Fibroblast of skin of back (primary cell): ENCODE measurements at regions not wholly inside any gene's neighbourhood (a gene's known extent, or its start where the extent isn't known, plus 50 kb on each side); places are given as distances from the start of the nearest gene placed in this dataset.
"Not testable (repeated sequence)": the region's sequence is repeated elsewhere in the genome, so short reads cannot be mapped to it uniquely, and the experiment has no call there.

Experiments used
- DNase-seq: peaks from one replicate; pipeline ENCODE4 v3.0.0-alpha.2; 2013

DNA sequence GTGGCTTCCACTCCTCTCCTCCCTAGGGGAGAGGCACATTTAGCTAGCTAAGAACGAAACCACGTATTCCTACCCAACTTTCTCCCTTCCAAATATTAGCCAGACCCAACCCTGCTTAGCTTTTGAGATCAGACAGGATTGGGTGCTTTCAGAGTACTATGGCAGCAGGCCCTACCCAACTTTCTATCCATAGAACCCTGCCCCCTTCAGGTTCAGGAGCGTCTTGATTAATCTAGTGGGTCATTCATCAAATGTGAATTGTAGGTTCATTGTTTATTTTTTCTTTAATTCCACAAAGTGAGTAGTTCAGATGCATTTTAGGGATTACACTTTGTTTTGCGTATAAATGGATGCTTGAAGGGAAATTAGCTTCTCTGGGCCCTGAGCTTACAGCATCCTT is 188.3 kb downstream of the MIB1 start:
- no peak for DNase-seq

DNA sequence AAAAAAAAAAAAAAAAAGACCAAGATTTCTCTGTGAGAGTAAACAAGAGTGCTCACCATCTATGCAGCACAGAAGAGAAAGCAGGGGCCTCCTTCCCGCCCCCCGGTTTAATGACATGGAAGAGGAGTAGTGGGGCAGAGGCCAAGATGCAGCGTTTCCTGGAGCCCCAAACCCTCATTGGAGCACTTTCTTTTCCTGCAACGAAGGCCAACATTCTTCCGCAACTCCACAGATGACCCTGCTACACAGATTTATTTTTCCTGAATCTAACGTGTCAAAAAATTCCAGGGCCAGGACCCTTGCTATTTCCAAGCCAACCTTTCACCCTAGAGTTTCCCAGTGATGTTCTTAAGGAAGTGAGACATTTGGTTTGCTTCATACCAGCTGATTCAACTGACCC is 189.6 kb downstream of the MIB1 start:
- DNase-seq = no peak

DNA sequence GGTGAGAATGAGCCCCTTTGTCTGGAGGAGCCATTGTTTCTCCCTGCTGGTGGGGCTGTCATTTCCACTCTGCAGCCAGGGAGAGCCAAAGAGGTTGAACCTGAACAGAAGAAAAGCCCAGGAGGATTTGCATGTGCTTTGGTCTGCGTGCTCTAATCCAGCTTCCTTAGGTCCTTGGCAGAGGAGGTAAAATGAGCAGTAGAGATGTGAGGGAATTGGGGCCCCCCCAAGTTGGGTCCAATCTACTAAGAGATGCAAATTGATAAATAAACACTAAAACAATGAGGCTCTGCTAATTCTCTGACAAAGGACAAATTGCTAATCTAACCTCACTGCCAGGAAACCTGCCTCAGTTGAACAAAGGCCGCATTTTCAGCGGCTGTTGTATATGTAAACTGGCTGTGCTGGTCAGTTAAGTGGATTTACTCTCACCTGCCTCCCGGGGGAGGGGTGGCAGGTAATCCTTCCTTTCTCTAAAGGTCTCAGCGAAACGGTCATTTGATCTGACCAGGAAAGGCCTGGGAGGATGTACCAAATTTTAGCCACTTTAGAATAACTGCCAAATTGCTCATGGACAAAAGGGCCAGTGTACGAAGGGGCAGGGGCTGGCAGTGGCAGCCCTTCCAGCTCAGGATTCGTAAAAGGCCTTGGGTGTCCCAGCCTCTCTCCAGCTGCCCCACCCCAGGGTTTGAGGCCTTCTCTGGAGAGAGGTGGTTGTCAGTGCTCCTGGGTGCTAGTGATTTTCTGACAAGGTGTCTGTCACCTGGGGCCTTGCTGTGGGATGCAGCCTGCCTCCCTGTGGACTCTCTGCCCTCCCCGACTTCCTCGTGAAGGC is 193.6 kb downstream of the MIB1 start:
- DNase-seq = no peak

DNA sequence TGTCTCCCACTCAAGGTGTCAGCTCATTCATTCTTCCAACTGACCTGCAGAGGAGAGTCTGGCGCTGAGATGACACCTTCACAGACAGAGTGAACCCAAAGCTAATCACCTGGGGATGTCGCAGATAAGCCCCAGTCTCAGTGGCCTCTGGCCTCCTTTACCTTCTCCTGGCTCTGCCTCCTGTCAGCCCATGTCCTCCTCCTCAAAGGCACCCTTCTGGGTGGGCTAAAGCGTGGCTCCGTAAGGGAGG is 194.1 kb downstream of the MIB1 start:
- DNase-seq = no peak

DNA sequence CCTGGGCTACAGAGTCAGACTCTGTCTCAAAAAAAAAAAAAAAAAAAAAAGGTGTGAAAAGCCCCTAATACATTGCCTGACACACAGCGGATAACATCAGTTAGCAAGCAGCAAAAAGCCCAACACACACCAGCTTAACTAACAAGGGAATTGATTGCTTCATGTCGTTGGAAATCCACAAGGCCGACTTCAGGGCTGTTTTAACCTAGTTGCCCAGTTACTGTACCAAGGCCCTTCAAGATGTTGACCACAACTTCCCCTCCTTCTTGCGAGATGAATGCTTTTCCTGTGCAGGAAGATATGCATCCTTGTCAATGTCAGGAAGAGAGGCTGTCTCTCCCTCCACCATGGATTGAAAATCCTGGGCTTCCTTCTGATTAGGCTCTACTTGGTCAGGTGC is 202.9 kb downstream of the MIB1 start:
- no peak for DNase-seq

DNA sequence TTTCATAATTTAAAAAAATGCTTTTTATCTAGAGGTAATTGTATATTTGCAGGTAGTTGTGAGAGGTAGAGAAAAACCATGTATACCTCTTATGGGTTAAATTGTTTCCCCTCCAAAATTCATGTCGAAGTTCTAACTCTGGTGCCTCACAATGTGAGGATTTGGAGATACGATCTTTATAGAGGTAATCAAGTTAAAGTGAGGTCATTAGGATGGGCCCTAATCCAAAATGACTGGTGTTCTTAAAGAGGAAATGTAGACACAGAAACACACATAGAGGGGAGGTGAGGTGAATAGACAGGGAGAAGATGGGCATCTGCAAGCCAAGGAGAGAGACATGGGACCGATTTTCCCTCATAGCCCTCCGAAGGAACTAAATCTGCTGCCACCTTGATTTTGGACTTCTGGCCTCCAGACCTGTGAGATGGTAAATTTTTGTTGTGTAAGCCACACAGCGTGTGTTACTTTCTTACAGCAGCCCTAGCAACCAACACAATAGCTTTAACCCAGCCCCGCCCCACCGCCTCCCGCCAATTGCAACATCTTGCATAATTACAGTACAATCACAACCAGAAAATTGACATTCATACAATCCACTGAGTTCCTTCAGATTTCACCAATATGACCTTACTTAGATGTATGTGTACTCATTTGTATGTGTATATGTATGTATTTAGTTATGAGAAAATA is 208.9 kb downstream of the MIB1 start:
- DNase-seq = no peak

DNA sequence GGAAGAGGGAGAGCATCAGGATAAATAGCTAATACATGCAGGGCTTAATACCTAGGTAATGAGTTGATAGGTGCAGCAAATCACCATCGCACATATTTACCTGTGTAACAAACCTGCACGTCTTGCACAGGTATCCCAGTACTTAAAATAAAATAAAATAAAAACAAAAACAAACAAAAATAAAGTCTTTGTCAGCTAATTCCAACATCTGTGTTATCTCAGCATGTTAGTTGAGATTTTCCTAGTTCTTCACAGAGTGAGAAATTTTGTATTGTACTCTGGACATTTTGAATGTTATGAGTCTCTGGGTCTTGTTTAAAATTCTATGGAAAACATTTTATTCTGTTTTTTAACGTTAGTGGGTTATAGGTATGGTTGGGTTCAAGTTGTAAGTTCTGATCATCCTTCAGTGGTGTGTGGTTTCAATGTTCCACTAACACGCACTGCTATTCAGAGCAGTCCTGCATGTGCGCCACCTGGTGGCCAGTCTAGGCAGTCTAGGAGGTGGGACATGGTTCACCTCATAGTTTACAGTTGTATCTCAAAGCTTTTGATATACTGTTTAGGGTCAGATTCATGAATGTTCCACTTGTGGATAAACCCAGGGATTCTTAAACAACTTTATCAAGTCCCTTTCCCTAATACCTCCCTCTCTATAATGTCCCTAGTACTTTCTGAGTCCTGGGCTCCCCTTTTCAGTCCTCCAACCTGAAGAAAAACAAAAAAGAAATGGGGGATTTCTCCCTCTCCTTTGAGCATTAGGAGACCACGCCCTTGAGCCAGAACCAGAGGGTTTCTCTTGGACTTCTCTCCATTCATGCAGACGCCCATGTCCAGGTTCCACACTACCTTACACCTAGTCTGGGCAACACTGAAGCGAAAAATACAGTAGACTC is 213.4 kb upstream of the GATA6 start:
- peak; percentile 61 for DNase-seq

DNA sequence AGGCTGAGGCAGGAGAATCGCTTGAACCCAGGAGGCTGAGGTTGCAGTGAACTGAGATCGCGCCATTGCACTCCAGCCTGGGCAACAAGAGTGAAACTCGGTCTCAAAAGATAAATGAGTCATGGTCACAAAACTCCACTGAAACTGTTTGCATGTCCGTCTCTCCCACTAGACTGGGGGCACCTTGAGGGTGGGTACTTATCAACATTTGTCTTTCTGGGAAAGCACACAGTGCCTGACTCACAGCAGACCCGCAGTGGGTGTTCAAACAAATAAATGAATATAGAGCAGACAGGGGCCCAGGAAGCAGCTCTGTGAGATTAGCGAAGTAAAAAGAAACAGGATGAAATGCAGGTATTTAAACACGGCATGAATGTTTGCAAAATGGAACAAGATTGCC is 211.1 kb upstream of the GATA6 start:
- no peak for DNase-seq

DNA sequence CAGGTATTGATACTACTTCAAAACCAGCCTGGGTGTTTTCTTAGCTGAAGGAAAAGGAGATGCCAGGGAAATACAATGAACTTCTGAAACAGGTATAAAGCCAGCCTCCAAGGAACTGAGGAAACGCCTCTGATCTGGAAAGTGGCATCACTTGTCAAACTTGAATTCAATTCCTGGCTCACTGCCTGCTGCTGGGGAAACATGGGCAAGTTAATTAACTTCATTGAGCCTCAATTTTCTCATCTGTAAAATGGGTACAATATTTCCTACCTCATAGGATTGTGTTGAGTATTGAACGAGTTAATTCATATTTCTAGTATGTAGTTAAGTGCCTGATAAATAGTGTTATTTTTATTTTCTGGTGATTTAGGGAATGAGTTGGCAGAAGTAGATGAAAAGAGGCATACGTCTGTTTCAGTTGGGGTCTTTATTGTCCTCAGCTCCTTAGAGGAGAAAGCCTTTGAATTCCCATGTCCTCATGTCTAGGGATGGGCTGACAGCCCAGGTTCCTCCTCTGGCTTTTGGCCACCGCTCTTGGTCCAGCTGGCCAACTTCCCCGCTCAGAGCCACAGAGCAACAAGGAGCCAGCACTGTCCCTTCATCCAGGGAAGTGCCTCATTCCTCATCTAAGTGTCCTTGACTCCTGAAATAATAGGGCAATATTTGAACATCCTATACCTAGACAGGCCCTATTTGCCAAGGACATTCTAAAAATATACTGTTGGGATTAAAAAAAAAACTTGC is 210.5 kb upstream of the GATA6 start:
- no peak for DNase-seq

DNA sequence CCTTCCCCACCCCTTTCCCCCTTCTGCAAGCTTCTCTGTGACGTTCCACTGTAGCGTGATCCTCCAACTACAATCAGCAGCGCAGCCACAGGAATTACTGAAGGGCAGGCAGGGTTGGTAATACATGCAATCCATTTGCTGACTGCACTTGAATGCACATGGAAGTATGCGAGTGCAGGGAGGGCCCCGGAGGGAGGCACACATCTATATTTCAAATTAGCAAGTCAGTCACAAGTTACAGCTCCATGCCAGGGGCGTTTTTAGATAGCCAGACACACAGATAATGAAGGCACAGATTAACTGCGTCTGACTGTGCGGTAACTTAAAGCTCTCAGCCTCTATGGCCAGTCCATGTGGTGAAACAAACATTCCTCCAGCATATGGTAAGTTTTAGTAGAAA is 209.2 kb upstream of the GATA6 start:
- peak; percentile 8 for DNase-seq

DNA sequence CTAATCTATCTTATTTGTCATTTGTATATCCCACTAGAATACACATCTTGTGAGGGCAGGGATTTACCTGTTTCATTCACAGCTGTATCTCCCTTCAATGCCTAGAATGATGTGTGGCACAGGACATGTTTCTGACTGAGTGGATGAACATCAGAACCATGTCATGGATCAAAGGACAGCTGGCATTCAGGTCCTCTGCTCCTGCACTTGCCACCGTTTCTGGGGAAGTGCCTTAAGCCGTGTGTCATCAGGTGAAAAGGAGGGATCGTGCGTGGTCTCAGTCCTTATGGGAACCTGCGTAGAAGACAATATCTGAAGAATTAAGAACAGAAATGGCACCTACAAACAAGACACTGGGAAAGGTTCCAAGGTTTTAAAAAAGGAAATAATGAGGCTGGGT is 206.1 kb upstream of the GATA6 start:
- no peak for DNase-seq

DNA sequence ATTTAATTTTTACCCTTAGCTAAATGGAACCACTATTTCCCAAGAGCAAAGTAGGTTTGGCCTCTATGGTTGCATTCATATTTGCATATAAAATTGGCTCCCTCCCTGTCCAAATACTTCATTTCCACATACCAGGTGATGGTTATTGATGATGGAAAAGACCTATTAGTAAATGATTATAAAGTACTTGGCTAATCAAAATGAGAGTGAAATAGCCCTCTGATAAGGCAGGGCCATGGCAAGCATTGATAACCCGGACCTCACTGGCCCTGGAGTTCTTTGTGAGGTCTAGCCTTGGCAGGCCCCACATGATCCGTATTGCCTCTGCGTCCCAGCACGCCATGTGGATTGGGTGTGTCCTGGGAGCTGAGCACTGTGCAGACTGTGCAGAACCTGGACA is 201.1 kb upstream of the GATA6 start:
- no peak for DNase-seq

DNA sequence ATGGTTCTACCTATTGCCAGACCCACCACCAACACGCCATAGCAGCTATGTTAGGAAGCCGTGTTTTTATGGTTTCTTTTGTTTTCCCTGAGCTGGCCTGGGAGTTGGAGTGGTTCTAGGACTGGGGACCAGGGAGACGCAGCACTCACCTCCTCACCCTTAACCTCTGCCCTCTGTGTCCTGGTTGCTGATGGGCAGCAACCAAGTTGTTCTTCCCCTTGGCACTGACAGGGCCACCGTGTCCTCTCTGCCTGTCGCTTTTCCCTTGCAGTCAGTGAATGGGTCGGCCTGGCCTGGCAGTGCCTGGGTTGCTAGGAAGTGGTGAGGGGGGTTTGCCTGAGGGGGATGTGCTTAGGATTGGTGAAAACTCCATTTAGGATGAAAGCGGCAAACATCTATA is 197.1 kb upstream of the GATA6 start:
- no peak for DNase-seq

DNA sequence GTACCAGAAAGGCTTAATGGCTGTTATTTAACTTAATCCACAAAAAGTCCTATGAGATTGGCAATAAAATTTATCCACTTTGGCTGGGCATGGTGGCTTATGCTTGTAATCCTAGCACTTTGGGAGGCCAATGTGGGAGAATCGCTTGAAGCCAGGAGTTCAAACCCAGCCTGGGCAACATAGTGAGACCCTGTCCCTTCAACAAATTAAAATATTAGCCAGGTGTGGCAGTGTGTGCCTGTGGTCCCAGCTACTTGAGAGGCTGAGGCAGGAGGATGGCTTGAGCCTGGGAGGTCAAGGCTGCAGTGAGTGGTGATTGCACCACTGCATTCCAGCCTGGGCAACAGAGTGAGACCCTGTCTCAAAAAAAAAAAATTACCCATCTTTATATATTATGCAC is 193.4 kb upstream of the GATA6 start:
- not testable (repeated sequence) for DNase-seq

DNA sequence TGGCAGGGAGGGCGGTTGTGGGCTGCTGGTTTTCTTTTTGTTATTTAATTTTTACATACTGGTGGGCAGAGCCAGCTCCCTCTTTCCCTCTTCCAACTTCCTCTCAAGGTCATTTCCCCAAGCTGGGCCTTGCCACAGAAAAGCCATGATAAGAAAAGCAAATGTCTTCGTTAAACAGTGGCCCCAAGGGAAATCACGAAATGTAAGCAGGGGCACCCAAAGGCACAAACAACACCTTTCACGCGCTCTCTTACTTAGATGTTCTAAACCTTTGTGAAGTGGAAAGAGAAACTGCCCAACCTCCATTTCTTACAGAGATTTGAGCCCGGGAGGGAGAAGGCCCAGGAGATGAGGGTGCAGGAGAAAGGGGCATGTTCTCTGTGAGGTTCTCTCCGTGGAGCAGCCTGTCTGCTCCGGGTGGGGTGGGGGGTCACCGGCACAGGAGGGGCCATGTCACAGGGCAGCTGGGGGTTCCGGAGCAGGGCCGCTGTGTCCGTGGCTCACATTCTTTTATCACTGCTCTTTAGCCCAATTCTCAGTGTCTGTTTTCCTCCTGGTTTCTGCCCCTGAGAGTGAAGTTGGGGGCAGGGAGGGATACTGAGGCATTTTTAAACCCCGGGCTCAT is 190.7 kb upstream of the GATA6 start:
- no peak for DNase-seq

DNA sequence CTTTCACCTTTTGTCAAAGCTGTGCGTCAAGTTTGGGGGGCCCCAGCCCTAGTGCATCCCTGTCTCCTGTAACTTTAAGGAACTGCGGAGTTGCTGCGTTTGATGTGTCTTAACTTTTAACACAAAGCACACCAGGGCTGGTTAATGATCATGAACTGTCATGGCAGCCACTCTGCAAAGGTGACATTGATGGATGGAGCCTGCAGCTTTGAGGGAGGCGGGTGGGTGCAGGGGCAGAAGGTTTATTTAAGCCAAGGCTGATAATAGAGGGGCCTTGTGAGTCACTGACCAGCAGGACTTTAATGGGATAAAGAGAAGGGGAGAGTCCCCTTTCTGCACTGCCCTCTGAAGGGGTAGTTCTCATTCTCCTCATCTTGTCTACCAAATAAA is 190.2 kb upstream of the GATA6 start:
- DNase-seq = no peak

DNA sequence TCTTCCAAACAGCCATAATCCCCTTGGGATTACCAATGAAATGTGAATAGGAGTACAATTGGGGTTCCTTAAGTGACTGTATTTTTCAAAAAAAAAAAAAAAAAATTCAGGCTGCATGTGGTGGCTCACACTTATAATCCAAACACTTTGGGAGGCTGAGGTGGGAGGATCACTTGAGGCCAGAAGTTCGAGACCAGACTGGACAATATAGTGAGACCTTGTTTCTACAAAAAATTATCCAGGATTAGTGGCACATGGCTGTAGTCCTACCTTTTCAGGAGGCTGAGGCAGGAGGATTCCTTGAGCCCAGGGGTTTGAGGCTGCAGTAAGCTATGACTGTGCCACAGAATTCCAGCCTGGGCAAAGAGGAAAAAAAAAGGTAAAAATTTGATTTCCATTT is 189.6 kb upstream of the GATA6 start:
- no peak for DNase-seq

DNA sequence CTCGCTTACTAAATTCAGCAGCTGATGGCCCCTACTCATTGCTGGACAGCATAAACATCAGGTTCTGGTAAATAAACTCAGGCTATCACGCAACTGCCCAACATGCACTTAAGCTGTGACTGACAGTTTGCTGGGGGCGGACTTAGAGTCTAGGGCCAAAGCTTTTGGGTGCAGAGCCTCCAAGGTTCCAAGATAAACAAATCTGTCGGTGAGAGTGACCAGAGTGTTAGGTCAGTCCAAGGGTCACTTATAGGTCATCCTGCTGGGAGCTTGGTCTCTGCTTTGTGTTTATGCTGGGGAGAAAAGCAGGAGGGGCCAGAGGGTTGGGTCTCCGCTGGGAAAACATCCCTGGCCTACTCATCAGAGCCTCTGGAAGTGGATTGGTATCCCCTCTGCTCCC is 188.6 kb upstream of the GATA6 start:
- no peak for DNase-seq

DNA sequence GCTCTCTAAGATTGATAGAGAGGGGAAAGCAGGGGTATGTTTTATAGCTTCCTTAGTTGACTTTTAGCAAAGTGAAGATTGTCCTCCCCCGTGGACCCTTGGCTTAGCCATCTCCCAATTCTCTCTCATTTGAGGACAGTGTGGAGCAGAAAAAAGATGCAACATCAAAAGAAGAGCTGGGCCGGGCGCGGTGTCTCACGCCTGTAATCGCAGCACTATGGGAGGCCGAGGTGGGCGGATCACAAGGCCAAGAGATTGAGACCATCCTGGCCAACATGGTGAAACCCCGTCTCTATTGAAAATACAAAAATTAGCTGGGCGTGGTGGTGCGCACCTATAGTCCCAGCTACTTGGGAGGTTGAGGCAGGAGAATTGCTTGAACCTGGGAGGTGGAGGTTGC is 187.9 kb upstream of the GATA6 start:
- DNase-seq = not testable (repeated sequence)

DNA sequence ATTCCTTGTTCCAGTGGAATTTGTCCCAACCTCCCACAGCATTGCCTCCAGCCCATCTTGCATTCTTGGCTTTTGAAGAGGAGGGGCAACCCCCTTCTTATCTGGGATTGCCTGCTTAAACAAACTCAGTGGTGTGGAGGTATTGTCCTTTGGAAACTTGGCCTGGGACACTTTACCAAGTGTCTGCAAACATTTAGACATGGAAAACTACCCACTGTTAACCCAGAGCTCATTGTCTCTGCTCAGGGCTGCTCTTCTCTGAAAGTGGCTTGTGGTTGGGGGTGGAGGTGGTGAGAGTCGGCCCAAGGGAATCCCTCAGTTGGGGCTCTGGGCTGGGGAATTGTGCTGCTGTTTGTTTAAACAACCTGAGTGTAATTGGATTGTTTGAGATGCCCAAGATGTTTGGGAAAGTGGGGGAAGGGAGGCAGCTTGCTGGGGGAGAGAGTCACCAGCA is 178.3 kb upstream of the GATA6 start:
- DNase-seq = no peak

DNA sequence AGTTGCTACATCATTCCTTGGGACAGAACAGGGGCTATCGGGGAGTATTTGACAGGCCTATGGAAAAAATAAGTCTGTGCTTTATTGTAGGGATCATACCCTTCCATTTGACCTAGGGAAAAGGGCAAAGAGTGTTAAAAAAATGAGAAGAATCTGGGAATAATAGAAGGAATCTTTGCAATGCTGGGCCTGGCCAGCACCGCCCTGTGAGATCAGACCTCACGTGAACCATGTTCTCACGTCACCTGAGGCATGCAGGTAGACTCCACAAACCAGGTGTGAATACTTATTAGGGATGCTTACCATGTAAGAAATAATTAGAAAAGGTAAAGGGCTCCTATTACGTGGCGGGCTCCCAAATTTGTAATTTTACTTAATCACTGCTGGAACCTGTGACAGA is 177.5 kb upstream of the GATA6 start:
- no peak for DNase-seq

DNA sequence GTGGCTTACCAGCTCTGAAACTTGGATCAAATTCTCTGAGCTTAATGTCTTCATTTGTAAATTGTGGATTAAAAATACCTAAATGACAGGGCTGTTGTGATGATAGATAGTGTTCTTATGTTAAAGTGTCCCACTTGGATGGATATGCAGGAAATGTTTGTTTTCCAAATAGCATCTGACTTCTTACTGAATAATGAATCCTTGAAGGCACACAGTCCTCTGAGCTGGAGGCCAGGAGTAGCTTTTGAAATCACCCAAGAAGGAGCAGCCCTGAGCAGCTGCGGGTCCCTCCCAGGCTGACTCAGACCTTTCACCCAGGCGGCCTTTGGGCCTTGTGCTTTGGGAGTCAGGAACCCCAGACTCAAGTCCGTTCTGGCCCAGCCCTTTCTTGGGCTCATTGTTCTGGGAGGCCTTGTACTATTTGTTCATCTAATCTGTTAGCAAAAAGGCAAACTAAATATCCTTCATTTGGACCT is 173.0 kb upstream of the GATA6 start:
- no peak for DNase-seq
